Right lobe of liver (tissue), 4 donors: ENCODE measurements at regions not wholly inside any gene's neighbourhood (a gene's known extent, or its start where the extent isn't known, plus 50 kb on each side); places are given as distances from the start of the nearest gene placed in this dataset.

Experiments used
- CTCF ChIP-seq, 4 donors: fragments of 200-600 bp in 3 of 4; fragments of 450-650 bp in 1 of 4; IDR thresholded peaks; one replicate each; pipeline versions ENCODE4 v1.5.1 to v1.8.0; 2016 to 2022; ENCODE audit warnings: antibody characterized with exemption in 4 of 4, mild to moderate bottlenecking in 2 of 4
- POLR2A ChIP-seq: fragments of 450-650 bp; IDR thresholded peaks from one replicate; pipeline ENCODE4 v1.6.1; 2017; ENCODE audit warnings: antibody characterized with exemption, mild to moderate bottlenecking
- donor health status: DM: no; HTN: no; CAD: no.
- donor health status: DM: no; HTN: no; CAD: no.
- donor health status: DM: no; HTN: yes; CAD: no.

DNA sequence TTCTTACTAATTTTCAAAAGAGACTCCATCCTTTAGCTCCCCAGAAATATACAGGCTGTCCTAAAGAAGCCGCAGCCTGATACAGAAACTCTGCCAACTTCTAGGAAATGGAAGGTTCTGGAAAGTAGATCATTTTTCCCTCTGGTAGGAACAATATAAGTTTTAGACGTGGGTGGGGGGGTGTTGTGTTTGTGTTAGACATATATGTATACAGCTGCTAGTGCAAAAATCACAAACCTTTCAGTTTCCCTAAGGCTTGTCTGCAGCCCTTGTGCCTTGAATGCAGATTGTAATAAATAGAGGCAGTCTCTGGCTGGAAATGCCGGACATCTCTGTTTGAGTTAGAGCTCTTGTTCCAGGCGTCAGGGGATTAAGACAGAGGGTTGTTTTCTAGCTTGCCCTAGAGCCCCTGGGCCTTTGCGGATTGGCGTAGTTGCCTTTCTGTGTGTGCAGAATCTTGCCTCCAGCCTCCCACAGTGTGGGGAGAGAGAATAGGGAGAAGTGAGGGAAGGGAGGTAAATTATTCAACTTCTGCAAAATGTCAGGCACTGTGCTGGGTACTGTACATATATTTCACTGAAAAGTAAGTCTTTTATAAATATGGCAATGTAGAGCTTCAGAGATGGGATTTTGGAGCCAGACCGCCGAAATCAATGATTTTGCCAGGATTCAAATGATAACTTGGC is 269.7 kb downstream of the PRL start:
- TF ChIP-seq POLR2A (no peak), CTCF (IDR thresholded peaks at IDR 0.05) (no peak)
